WTC11 (cell line): ENCODE measurements at regions not wholly inside any gene's neighbourhood (a gene's known extent, or its start where the extent isn't known, plus 50 kb on each side); places are given as distances from the start of the nearest gene placed in this dataset.

Source experiments
- CTCF ChIP-seq: fragments of 200-600 bp; IDR thresholded peaks from 2 replicates; pipeline ENCODE4 v1.8.0; 2022; ENCODE audit warnings: antibody characterized with exemption
- FOXP1 ChIP-seq: sonication (generic); formaldehyde crosslinking; IDR thresholded peaks from 2 replicates; pipeline ENCODE4 v1.8.0; 2022; ENCODE audit warnings: missing genetic modification reagents, mild to moderate bottlenecking, moderate library complexity, borderline replicate concordance
- ZNF512 ChIP-seq: sonication (generic); formaldehyde crosslinking; IDR thresholded peaks from 2 replicates; pipeline ENCODE4 v1.8.1; 2022; ENCODE audit warnings: missing genetic modification reagents, borderline replicate concordance
- TF ChIP-seq, protein P1 (sequence below): sonication (generic); formaldehyde crosslinking; IDR thresholded peaks from 2 replicates; pipeline ENCODE4 v1.8.1; 2023; ENCODE audit warnings: mild to moderate bottlenecking, moderate library complexity, missing genetic modification reagents

GRCh38 chr2:19216238-19216637, 142.2 kb downstream of the OSR1 start:
- TF ChIP-seq, protein P1, sequence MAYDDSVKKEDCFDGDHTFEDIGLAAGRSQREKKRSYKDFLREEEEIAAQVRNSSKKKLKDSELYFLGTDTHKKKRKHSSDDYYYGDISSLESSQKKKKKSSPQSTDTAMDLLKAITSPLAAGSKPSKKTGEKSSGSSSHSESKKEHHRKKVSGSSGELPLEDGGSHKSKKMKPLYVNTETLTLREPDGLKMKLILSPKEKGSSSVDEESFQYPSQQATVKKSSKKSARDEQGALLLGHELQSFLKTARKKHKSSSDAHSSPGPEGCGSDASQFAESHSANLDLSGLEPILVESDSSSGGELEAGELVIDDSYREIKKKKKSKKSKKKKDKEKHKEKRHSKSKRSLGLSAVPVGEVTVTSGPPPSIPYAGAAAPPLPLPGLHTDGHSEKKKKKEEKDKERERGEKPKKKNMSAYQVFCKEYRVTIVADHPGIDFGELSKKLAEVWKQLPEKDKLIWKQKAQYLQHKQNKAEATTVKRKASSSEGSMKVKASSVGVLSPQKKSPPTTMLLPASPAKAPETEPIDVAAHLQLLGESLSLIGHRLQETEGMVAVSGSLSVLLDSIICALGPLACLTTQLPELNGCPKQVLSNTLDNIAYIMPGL: no peak
- TF ChIP-seq ZNF512: no peak
- TF ChIP-seq CTCF: no peak
- no peak for TF ChIP-seq FOXP1 (CRISPR knock-in tag)
